ENCODE measurements at regions not wholly inside any gene's neighbourhood (a gene's known extent, or its start where the extent isn't known, plus 50 kb on each side); places are given as distances from the start of the nearest gene placed in this dataset.

DNA sequence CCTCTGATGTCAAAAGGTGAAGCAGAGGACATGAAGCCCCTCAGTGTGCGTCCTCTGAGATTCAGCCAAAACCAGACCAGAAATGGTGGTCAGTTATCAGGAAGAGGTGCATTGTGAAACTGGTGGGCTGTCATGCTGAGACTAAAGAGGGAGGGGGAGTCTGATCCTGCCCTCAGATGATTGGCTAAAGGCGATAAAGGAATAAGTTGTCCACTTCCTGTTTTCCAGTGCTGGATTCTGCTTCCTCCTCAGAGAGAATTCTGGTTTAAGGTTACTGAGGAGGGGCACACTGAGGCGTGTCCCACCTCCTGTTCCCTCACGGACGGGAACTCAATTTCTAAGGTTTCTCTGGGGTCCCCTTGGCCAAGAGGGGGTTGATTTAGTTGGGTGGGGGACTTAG, 97.0 kb upstream of the UBE3A start:
- DNase-seq (ENCODE audit: low spot score) (no peak), ATAC-seq (no peak)
- Histone ChIP-seq H3K4me1 (ENCODE audit: insufficient read depth) (peaks cover 31% of the 10 kb centered on the region), H4K20me1 (replicated peaks; ENCODE audit: insufficient read depth) (no peaks in the 10 kb centered on the region), H2AFZ (no peak overlapping the region), H3F3A (replicated peaks; ENCODE audit: low read depth) (no peaks in the 10 kb centered on the region), H3K9me2 (ENCODE audit: insufficient read depth) (0 out of 2 replicates have a peak, but pooled peaks cover 6% of the 10 kb centered on the region), H3K4me2 (no peak overlapping the region), H3K4me3 (no peak overlapping the region), H3K36me3 (ENCODE audit: insufficient read depth) (no peaks in the 10 kb centered on the region), H3K79me2 (replicated peaks; ENCODE audit: insufficient read depth) (no peaks in the 10 kb centered on the region), H3K27ac (ENCODE audit: low read depth) (no peak overlapping the region), H3K27me3 (ENCODE audit: insufficient read depth) (no peaks in the 10 kb centered on the region)
- H3K27ac Mint-ChIP-seq, result no peak overlapping the region
- peaks cover 40% of the 10 kb centered on the region for H3K4me1 Mint-ChIP-seq
- H3K27me3 Mint-ChIP-seq (ENCODE audit: insufficient read depth, low read depth, poor library complexity), result peaks cover 3% of the 10 kb centered on the region
- H3K9me3 Mint-ChIP-seq, result peaks cover 12% of the 10 kb centered on the region
- H3K36me3 Mint-ChIP-seq (ENCODE audit: low read depth), result peaks cover 8% of the 10 kb centered on the region
- H3K4me3 Mint-ChIP-seq, result no peak overlapping the region
- TF ChIP-seq EZH2 (IDR thresholded peaks at IDR 0.05; ENCODE audit: low read depth, unreplicated experiment) (no peak), EZH2phosphoT487 (IDR thresholded peaks at IDR 0.05; ENCODE audit: unreplicated experiment) (no peak), CREB1 (CRISPR knock-in tag; IDR thresholded peaks at IDR 0.05; ENCODE audit: low read depth) (no peak), POLR2AphosphoS5 (IDR thresholded peaks at IDR 0.05; ENCODE audit: low read depth) (no peak), ZNF114 (CRISPR knock-in tag; IDR thresholded peaks at IDR 0.05) (no peak), JUNB (IDR thresholded peaks at IDR 0.05; ENCODE audit: unreplicated experiment) (no peak), ZNF331 (CRISPR knock-in tag; IDR thresholded peaks at IDR 0.05; ENCODE audit: low read depth) (no peak), STAT1 (IDR thresholded peaks at IDR 0.05; ENCODE audit: unreplicated experiment) (no peak), NANOG (IDR thresholded peaks at IDR 0.05; ENCODE audit: borderline replicate concordance) (no peak)
- TF ChIP-seq, protein P1, sequence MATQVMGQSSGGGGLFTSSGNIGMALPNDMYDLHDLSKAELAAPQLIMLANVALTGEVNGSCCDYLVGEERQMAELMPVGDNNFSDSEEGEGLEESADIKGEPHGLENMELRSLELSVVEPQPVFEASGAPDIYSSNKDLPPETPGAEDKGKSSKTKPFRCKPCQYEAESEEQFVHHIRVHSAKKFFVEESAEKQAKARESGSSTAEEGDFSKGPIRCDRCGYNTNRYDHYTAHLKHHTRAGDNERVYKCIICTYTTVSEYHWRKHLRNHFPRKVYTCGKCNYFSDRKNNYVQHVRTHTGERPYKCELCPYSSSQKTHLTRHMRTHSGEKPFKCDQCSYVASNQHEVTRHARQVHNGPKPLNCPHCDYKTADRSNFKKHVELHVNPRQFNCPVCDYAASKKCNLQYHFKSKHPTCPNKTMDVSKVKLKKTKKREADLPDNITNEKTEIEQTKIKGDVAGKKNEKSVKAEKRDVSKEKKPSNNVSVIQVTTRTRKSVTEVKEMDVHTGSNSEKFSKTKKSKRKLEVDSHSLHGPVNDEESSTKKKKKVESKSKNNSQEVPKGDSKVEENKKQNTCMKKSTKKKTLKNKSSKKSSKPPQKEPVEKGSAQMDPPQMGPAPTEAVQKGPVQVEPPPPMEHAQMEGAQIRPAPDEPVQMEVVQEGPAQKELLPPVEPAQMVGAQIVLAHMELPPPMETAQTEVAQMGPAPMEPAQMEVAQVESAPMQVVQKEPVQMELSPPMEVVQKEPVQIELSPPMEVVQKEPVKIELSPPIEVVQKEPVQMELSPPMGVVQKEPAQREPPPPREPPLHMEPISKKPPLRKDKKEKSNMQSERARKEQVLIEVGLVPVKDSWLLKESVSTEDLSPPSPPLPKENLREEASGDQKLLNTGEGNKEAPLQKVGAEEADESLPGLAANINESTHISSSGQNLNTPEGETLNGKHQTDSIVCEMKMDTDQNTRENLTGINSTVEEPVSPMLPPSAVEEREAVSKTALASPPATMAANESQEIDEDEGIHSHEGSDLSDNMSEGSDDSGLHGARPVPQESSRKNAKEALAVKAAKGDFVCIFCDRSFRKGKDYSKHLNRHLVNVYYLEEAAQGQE (IDR thresholded peaks at IDR 0.05; ENCODE audit: unreplicated experiment), result no peak
- TF ChIP-seq, protein P2, sequence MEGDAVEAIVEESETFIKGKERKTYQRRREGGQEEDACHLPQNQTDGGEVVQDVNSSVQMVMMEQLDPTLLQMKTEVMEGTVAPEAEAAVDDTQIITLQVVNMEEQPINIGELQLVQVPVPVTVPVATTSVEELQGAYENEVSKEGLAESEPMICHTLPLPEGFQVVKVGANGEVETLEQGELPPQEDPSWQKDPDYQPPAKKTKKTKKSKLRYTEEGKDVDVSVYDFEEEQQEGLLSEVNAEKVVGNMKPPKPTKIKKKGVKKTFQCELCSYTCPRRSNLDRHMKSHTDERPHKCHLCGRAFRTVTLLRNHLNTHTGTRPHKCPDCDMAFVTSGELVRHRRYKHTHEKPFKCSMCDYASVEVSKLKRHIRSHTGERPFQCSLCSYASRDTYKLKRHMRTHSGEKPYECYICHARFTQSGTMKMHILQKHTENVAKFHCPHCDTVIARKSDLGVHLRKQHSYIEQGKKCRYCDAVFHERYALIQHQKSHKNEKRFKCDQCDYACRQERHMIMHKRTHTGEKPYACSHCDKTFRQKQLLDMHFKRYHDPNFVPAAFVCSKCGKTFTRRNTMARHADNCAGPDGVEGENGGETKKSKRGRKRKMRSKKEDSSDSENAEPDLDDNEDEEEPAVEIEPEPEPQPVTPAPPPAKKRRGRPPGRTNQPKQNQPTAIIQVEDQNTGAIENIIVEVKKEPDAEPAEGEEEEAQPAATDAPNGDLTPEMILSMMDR (conservative IDR thresholded peaks at IDR 0.05; ENCODE audit: low read depth in 2 of 2), result no peak
- TF ChIP-seq, protein P3, sequence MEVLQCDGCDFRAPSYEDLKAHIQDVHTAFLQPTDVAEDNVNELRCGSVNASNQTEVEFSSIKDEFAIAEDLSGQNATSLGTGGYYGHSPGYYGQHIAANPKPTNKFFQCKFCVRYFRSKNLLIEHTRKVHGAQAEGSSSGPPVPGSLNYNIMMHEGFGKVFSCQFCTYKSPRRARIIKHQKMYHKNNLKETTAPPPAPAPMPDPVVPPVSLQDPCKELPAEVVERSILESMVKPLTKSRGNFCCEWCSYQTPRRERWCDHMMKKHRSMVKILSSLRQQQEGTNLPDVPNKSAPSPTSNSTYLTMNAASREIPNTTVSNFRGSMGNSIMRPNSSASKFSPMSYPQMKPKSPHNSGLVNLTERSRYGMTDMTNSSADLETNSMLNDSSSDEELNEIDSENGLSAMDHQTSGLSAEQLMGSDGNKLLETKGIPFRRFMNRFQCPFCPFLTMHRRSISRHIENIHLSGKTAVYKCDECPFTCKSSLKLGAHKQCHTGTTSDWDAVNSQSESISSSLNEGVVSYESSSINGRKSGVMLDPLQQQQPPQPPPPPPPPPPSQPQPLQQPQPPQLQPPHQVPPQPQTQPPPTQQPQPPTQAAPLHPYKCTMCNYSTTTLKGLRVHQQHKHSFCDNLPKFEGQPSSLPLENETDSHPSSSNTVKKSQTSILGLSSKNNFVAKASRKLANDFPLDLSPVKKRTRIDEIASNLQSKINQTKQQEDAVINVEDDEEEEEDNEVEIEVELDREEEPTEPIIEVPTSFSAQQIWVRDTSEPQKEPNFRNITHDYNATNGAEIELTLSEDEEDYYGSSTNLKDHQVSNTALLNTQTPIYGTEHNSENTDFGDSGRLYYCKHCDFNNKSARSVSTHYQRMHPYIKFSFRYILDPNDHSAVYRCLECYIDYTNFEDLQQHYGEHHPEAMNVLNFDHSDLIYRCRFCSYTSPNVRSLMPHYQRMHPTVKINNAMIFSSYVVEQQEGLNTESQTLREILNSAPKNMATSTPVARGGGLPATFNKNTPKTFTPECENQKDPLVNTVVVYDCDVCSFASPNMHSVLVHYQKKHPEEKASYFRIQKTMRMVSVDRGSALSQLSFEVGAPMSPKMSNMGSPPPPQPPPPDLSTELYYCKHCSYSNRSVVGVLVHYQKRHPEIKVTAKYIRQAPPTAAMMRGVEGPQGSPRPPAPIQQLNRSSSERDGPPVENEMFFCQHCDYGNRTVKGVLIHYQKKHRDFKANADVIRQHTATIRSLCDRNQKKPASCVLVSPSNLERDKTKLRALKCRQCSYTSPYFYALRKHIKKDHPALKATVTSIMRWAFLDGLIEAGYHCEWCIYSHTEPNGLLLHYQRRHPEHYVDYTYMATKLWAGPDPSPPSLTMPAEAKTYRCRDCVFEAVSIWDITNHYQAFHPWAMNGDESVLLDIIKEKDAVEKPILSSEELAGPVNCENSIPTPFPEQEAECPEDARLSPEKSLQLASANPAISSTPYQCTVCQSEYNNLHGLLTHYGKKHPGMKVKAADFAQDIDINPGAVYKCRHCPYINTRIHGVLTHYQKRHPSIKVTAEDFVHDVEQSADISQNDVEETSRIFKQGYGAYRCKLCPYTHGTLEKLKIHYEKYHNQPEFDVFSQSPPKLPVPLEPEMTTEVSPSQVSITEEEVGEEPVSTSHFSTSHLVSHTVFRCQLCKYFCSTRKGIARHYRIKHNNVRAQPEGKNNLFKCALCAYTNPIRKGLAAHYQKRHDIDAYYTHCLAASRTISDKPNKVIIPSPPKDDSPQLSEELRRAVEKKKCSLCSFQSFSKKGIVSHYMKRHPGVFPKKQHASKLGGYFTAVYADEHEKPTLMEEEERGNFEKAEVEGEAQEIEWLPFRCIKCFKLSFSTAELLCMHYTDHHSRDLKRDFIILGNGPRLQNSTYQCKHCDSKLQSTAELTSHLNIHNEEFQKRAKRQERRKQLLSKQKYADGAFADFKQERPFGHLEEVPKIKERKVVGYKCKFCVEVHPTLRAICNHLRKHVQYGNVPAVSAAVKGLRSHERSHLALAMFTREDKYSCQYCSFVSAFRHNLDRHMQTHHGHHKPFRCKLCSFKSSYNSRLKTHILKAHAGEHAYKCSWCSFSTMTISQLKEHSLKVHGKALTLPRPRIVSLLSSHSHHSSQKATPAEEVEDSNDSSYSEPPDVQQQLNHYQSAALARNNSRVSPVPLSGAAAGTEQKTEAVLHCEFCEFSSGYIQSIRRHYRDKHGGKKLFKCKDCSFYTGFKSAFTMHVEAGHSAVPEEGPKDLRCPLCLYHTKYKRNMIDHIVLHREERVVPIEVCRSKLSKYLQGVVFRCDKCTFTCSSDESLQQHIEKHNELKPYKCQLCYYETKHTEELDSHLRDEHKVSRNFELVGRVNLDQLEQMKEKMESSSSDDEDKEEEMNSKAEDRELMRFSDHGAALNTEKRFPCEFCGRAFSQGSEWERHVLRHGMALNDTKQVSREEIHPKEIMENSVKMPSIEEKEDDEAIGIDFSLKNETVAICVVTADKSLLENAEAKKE (CRISPR knock-in tag; IDR thresholded peaks at IDR 0.05), result no peak

Data from GM23338 (cell line).